Kidney epithelial cell (primary cell): ENCODE measurements at regions not wholly inside any gene's neighbourhood (a gene's known extent, or its start where the extent isn't known, plus 50 kb on each side); places are given as distances from the start of the nearest gene placed in this dataset.

Experiments
- DNase-seq: peaks from one replicate; pipeline ENCODE4 v3.0.0-alpha.2; 2010; ENCODE audit warnings: low read depth
- H3K27me3 ChIP-seq: 2 replicates; pipeline ENCODE4 v1.6.0; 2011; ENCODE audit warnings: low read length; ENCODE audit not compliant: control insufficient read depth, insufficient read depth
- H3K36me3 ChIP-seq: 2 replicates; pipeline ENCODE4 v1.5.1; 2011; ENCODE audit warnings: low read length; ENCODE audit not compliant: control insufficient read depth, insufficient read depth
- H3K4me3 ChIP-seq: 2 replicates; pipeline ENCODE4 v1.5.1; 2011; ENCODE audit warnings: low read depth, mild to moderate bottlenecking, control low read depth, low read length
- CTCF ChIP-seq: IDR thresholded peaks from 2 replicates; pipeline ENCODE4 v1.5.1; 2011; ENCODE audit warnings: mild to moderate bottlenecking, moderate library complexity, low read length, control low read depth, inconsistent platforms; ENCODE audit not compliant: insufficient read depth, poor library complexity, severe bottlenecking

GRCh38 chr10:56583316-56583715 is 222.3 kb upstream of the ZWINT start:
- DNase-seq: no peak
- no peaks in the 10 kb centered on the region for H3K27me3 ChIP-seq
- no peak overlapping the region for H3K4me3 ChIP-seq
- no peaks in the 10 kb centered on the region for H3K36me3 ChIP-seq
- TF ChIP-seq CTCF: no peak

- no peaks in the 10 kb centered on the region for H3K36me3 ChIP-seq
- no peaks in the 10 kb centered on the region for H3K27me3 ChIP-seq
- no peak for DNase-seq
- H3K4me3 ChIP-seq: no peak overlapping the region
- no peak for TF ChIP-seq CTCF
Observed at GRCh38 chr10:56567580-56567979, 206.5 kb upstream of the ZWINT start.

- Histone ChIP-seq H3K4me3 (no peak overlapping the region), H3K36me3 (no peaks in the 10 kb centered on the region), H3K27me3 (no peaks in the 10 kb centered on the region)
- no peak for TF ChIP-seq CTCF
- no peak for DNase-seq
Observed at GRCh38 chr10:56561336-56561735, 200.3 kb upstream of the ZWINT start.

- no peak for TF ChIP-seq CTCF
- no peak for DNase-seq
- Histone ChIP-seq H3K27me3 (no peaks in the 10 kb centered on the region), H3K36me3 (no peaks in the 10 kb centered on the region), H3K4me3 (no peak overlapping the region)
Observed at GRCh38 chr10:56551037-56551436, 190.0 kb upstream of the ZWINT start.

GRCh38 chr10:56547163-56547562 is 186.1 kb upstream of the ZWINT start:
- Histone ChIP-seq H3K36me3 (no peaks in the 10 kb centered on the region), H3K4me3 (no peak overlapping the region), H3K27me3 (no peaks in the 10 kb centered on the region)
- TF ChIP-seq CTCF: no peak
- no peak for DNase-seq

- peak; percentile 85 for DNase-seq
- no peaks in the 10 kb centered on the region for H3K36me3 ChIP-seq
- TF ChIP-seq CTCF: no peak
- no peak overlapping the region for H3K4me3 ChIP-seq
- no peaks in the 10 kb centered on the region for H3K27me3 ChIP-seq
Observed at GRCh38 chr10:56537984-56538383, 176.9 kb upstream of the ZWINT start.
